H1 (cell line): ENCODE measurements at regions not wholly inside any gene's neighbourhood (a gene's known extent, or its start where the extent isn't known, plus 50 kb on each side); places are given as distances from the start of the nearest gene placed in this dataset.

ENCODE experiments used
- CHD7 ChIP-seq: fragments of 300-600 bp; sonication (generic); IDR thresholded peaks from 2 replicates; pipeline ENCODE4 v1.7.1; 2012; ENCODE audit warnings: low read length, moderate library complexity, mild to moderate bottlenecking, inconsistent platforms; ENCODE audit not compliant: insufficient replicate concordance
- HDAC6 ChIP-seq: IDR thresholded peaks from one replicate; pipeline ENCODE4 v1.7.1; 2012; ENCODE audit warnings: low read depth, mild to moderate bottlenecking, inconsistent platforms, low read length, moderate library complexity
- POU5F1 ChIP-seq: IDR thresholded peaks from 2 replicates; pipeline ENCODE4 v1.6.1; 2011; ENCODE audit warnings: low read depth, mild to moderate bottlenecking, low read length, moderate library complexity
- SAP30 ChIP-seq: fragments of 300-600 bp; sonication (generic); IDR thresholded peaks from 2 replicates; pipeline ENCODE4 v1.7.1; 2012; ENCODE audit warnings: low read length, moderate library complexity, mild to moderate bottlenecking, inconsistent platforms; ENCODE audit not compliant: insufficient read depth, insufficient replicate concordance
- SIRT6 ChIP-seq: IDR thresholded peaks from one replicate; pipeline ENCODE4 v1.7.1; 2012; ENCODE audit warnings: low read length, inconsistent platforms
- SUZ12 ChIP-seq: fragments of 200-600 bp; sonication (generic); IDR thresholded peaks from 2 replicates; pipeline ENCODE4 v1.6.1; 2012; ENCODE audit warnings: mild to moderate bottlenecking, inconsistent platforms, low read length, moderate library complexity, mixed read lengths

- TF ChIP-seq CHD7 (no peak), SIRT6 (no peak), SAP30 (no peak), HDAC6 (no peak), POU5F1 (no peak), SUZ12 (no peak)
These were observed 716.7 kb downstream of the VRK1 start (continued) for GRCh38 chr14:97513891-97514290.
